Activated CD8-positive, alpha-beta memory T cell treated with anti-CD3 and anti-CD28 coated beads, Interleukin-2, amount 50 U/mL, for 24 hours (primary cell): ENCODE measurements at regions not wholly inside any gene's neighbourhood (a gene's known extent, or its start where the extent isn't known, plus 50 kb on each side); places are given as distances from the start of the nearest gene placed in this dataset.

Source experiments
- DNase-seq: peaks from one replicate; pipeline ENCODE4 v3.0.0-alpha.2; 2020; ENCODE audit errors: extremely low read depth

- DNase-seq, result no peak
Observed at GRCh38 chr6:43869792-43870659, 100.0 kb downstream of the VEGFA start.

DNA sequence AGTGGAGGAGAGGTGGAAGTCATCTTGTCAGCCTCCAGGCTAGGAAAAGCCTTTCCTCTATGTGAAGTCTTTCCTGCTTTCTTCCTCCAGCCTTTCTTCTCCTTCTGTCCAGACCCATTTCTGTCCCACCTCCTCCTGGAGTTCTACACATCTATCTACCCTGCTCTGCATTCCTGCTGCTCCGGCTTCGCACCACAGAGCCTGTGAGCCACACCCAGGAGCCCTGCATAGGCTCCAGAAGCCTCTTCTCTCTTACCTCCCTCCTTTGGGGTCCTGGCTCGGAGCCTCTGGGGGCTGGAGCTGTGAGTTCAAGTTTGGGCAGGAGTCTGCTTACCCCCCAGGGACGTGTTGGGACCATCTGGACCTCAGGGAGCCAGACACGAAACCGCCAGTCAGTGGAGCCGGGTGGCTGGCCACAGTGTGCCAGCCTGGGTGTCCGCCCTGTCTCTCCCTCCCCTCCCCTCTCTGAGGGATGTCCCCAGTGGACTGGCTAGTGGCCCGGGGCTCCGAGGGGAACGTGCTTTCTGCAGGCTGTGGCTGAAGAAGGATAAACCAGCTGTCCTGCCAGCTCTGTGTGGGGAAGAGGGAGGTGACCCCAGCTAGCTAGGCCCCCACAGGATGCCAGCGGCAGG lies 99.2 kb downstream of the VEGFA start:
- no peak for DNase-seq

DNA sequence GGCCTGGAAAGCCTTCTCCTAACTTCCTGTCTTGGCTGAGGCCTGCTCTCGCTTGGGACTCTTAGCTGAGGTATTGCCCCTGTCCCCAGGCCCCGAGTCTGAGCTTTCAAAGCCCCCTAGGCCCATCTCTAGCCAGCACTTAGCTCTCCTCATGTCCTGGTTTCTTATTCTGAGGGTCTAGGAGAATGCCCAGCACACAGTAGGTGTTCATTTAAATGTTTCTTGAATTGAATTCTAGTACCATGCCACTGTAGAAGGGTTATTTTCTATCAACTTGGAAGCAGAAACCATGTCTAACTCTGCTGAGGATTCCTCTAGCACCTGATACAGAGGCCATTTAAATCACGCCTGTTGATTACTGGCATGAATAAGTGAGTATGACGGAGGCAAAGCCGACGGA lies 98.5 kb downstream of the VEGFA start:
- no peak for DNase-seq

DNA sequence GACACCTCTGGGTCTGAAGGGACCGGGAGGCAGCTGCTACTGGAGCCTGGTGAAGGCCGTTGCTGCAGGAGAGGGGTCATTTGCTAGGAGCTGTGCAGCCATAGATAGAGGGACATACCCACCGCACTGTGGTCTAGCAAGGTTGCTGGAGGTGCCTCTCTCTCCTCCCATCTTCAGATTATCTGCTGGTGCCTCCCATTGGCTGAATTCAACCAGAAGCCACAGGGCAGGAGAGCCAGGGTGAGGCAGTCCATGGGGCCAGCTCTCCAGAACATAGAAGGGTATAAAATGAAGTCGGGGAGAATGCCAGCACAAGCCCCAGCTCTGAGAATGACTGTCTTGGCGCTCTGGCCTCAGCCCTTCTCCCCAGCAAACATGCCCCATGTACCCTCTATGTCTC lies 98.0 kb downstream of the VEGFA start:
- no peak for DNase-seq

GRCh38 chr6:43867246-43867645 lies 97.2 kb downstream of the VEGFA start:
- DNase-seq, result no peak

GRCh38 chr6:43865932-43866645 lies 96.1 kb downstream of the VEGFA start:
- DNase-seq, result no peak

DNA sequence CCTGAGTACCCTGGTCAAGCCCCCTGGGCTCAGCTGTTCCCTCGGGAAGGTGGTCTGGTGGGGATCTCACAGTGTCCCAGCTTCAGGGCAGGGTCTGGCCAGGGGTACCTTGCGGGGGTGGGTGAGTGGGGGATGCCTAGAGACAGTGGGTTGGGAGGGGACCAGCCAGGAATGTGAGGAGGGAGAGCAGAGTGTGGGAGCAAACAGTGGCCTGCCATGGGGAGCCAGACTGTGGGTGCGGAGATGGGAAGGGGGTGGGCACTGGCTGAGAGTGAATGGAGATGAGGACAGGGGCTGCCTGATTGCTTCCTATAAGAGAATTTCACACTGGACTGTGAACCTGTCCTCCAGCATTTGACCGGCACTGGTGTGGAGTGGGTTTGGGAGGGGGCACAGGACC lies 95.1 kb downstream of the VEGFA start:
- no peak for DNase-seq

DNA sequence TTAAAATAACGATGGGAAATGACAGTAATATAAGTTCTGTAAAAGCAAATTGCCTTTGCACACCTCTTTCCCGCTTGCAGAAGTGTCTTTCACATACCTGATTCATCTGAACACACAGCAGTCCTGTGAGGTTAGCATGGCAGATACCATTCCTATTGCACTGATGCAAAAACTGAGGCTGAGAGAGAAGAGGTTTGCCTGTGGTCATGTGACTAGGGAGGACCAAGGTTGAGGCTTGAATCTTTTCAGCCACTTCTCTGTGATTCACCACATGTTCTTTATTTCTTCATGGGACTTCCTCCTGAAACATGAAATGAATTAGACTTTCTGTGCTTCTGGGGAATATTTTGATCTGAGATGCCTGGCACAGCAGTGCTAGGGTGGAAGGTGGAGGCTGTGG lies 92.9 kb downstream of the VEGFA start:
- no peak for DNase-seq

- no peak for DNase-seq
Observed at GRCh38 chr6:43861212-43861894, 91.3 kb downstream of the VEGFA start.

GRCh38 chr6:43860285-43860684 lies 90.3 kb downstream of the VEGFA start:
- no peak for DNase-seq

DNA sequence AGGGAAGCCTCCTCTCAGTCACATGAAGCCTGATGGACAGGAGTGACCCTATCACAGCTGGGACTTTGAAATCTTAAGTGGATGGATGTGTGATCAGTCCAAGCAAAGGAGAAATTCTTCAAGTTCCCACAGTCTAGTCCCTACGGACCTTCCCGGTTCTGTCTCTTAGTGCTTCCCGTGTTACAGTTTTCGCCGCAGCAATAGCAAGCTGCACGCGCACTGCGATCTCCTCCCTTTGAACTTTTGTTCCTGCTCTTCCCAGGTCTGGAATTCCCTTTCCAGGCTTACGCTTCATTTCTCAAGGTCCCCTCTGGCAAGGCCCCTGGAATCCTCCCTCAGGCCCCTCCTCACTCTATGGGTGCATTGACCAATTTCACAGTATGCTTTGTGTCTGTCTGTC lies 89.2 kb downstream of the VEGFA start:
- DNase-seq, result no peak

DNA sequence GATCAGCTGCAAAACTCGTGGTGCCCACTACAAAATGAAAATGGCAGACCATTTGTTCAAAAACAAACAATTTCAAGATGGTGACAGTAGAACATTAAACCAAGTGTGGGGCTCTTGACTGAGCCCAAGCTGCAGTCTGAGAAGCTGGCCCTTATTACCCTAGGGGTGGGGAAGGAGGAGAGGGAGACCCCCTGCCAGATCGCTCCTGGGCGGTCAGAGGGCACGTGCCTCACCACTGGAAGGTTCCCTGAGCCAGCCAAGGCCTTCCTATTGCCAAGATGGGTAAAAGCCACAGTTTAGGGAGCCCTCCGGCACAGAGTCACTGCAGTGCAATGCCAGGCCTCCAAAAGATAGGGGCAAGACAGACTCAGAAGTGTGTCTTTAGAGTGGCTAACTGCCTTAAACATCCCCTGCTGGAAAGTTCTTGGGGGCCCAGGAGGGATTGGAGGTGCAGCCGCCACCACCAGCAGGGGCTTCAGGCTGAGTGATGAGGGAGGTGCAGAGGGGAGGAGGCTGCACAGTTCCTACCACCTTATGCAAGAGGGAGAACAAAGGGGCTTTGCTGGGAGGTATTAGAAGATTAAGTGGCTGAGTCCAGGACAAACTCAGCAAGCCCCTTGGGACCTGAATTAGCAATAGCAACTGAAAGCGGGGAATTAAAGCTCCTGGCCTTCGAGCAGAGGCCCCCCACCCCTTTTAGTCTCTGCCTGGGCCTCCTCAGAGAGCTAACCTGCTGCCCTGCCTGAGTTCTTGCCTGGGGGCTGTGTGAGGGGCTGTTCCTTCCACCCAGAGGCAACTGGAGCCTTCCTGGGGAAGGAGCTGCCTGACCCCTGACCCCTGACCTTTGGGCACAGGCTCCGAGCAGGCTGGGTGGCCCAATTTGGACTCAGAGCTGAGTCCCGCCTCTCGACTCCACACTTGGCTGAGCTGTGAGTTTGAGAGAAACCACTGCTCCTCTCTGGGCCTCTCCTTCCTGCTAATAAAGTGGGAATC lies 88.4 kb downstream of the VEGFA start:
- no peak for DNase-seq

DNA sequence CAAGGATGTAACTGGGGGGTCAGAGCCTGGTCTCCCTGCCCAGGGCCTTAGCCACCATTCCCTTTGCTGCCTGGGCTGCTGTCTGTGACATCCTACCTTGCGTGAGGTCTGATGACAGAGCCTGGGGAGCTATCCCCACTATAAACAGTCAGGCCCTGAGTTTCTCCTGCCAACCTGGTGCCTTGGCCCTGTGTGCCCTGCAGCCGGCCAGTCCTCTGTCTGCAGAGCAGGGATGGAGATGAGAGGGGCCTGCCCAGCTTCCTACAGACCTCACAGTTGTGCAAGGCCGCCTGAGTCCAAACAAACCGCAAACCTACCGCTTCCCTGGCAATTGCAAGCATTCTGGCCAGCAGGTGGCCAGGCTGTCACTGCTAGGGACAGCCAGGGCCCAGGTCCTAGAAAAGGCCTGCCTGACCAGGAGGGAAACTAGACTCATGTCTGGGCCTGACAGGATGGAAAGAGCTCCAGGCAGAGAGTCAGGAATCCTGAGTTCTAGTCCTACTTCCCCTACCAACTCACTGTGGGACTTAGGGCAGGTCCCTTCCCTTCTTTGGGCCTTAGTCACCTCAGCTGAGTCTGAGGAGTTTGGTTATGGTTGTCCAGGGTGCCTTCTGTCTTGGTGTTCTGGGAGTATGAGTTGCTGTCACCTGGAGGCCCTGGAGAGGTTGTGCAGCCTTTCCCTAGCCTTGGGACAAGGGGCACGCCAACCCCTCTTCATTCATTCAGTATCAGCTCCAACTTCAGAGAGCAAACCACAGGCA lies 86.2 kb downstream of the VEGFA start:
- no peak for DNase-seq

- no peak for DNase-seq
Observed at GRCh38 chr6:43855247-43855646, 85.2 kb downstream of the VEGFA start.

- DNase-seq, result no peak
Observed at GRCh38 chr6:43853066-43853650, 83.1 kb downstream of the VEGFA start.

GRCh38 chr6:43852350-43852864 lies 82.4 kb downstream of the VEGFA start:
- no peak for DNase-seq

GRCh38 chr6:43851204-43851865 lies 81.3 kb downstream of the VEGFA start:
- no peak for DNase-seq

DNA sequence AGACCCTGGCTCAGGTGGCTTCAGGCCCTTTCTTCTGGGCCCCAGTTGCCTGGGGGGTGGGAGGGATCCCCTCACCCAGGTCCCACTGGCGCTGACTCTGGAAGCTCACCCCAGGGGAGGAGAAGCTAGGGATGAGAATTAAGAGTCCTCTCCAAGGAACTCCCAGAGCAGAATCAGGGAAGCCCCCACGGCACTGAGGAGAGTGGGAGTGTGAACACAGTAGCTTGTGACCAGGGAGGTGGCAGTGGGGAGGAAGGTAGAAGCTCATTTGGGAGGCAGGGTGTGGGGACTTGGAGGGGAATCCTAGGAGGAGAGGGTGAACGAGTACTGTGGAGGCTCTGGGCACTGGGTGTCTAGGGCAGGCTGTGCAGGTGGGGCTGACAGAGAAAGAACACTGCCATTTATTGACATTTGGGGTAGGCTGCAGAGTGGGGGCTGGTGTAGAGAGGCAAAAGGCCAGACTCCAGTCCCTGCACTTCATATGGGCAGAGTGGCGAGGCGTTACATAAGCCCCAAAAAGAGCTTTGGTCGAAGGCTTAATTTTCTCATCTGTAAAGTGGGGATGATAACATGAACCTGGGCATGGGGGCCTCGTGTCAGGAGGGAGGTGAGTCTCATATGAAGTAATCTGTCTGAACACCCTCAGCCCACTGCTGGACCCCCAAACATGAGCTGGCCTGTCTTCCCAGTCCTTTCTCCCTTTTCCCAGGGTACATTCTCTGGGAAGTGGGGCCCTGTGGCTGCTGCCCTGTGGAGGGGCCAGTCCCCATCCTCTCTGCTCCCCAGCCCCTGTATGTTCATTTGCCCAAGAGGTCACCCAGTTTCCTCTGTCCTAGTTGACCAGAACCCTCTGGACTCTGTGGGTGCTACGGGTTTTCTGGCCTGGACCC lies 80.5 kb downstream of the VEGFA start:
- DNase-seq, result no peak
